Smooth muscle cell of the brain vasculature (primary cell): ENCODE measurements at regions not wholly inside any gene's neighbourhood (a gene's known extent, or its start where the extent isn't known, plus 50 kb on each side); places are given as distances from the start of the nearest gene placed in this dataset.

Source experiments
- DNase-seq: peaks from one replicate; pipeline ENCODE4 v3.0.0-alpha.2; 2012; ENCODE audit warnings: low read depth, low spot score

GRCh38 chr6:2503816-2504494 is 246.8 kb downstream of the MYLK4 start:
- peak; percentile 56 for DNase-seq

- no peak for DNase-seq
Measured at GRCh38 chr6:2502998-2503674, 247.6 kb downstream of the MYLK4 start.

GRCh38 chr6:2502096-2502997 is 248.4 kb downstream of the MYLK4 start:
- DNase-seq = peak; percentile 29

- no peak for DNase-seq
Measured at GRCh38 chr6:2497922-2498623, 252.6 kb downstream of the MYLK4 start.

- no peak for DNase-seq
Measured at GRCh38 chr6:2496291-2496690, 250.9 kb upstream of the GMDS start.

- DNase-seq = no peak
Measured at GRCh38 chr6:2492686-2493523, 247.5 kb upstream of the GMDS start.

GRCh38 chr6:2491137-2491536 is 245.7 kb upstream of the GMDS start:
- no peak for DNase-seq

- DNase-seq = no peak
Measured at GRCh38 chr6:2488578-2488977, 243.2 kb upstream of the GMDS start.

GRCh38 chr6:2485116-2485515 is 239.7 kb upstream of the GMDS start:
- DNase-seq = no peak

- no peak for DNase-seq
Measured at GRCh38 chr6:2482773-2483172, 237.4 kb upstream of the GMDS start.

GRCh38 chr6:2481307-2481706 is 235.9 kb upstream of the GMDS start:
- no peak for DNase-seq

GRCh38 chr6:2480267-2480966 is 235.0 kb upstream of the GMDS start:
- DNase-seq = no peak

- peak; percentile 24 for DNase-seq
Measured at GRCh38 chr6:2478200-2478599, 232.8 kb upstream of the GMDS start.

GRCh38 chr6:2477666-2478065 is 232.3 kb upstream of the GMDS start:
- no peak for DNase-seq

- DNase-seq = no peak
Measured at GRCh38 chr6:2477250-2477649, 231.8 kb upstream of the GMDS start.

- no peak for DNase-seq
Measured at GRCh38 chr6:2476376-2476775, 231.0 kb upstream of the GMDS start.

- peak; percentile 33 for DNase-seq
Measured at GRCh38 chr6:2471472-2471871, 226.1 kb upstream of the GMDS start.

- DNase-seq = no peak
Measured at GRCh38 chr6:2469428-2469827, 224.0 kb upstream of the GMDS start.

GRCh38 chr6:2468601-2468955 is 223.2 kb upstream of the GMDS start:
- no peak for DNase-seq

GRCh38 chr6:2467929-2468600 is 222.7 kb upstream of the GMDS start:
- no peak for DNase-seq
